HG02623 (cell line): ENCODE measurements at regions not wholly inside any gene's neighbourhood (a gene's known extent, or its start where the extent isn't known, plus 50 kb on each side); places are given as distances from the start of the nearest gene placed in this dataset.

Source experiments
- ATAC-seq: cut with Tn5 transposase; IDR thresholded peaks from one replicate; pipeline ENCODE4 v1.9.1; 2021; ENCODE audit warnings: moderate library complexity; ENCODE audit not compliant: unreplicated experiment

- no peak for ATAC-seq
These were observed 55.9 kb downstream of the ZBTB18 start for GRCh38 chr1:244106837-244107493.

GRCh38 chr1:244111027-244111426 lies 59.9 kb downstream of the ZBTB18 start:
- ATAC-seq, result no peak

- ATAC-seq, result no peak
These were observed 61.0 kb downstream of the ZBTB18 start for GRCh38 chr1:244112041-244112440.

GRCh38 chr1:244112636-244113035 lies 61.6 kb downstream of the ZBTB18 start:
- ATAC-seq, result no peak

- no peak for ATAC-seq
These were observed 62.6 kb downstream of the ZBTB18 start for GRCh38 chr1:244113532-244114320.

- ATAC-seq, result no peak
These were observed 63.8 kb downstream of the ZBTB18 start for GRCh38 chr1:244114892-244115291.

GRCh38 chr1:244116946-244117345 lies 65.9 kb downstream of the ZBTB18 start:
- ATAC-seq, result no peak

- no peak for ATAC-seq
These were observed 67.2 kb downstream of the ZBTB18 start for GRCh38 chr1:244118109-244118761.

- no peak for ATAC-seq
These were observed 77.7 kb downstream of the ZBTB18 start for GRCh38 chr1:244128591-244129383.

- ATAC-seq, result no peak
These were observed 86.2 kb downstream of the ZBTB18 start for GRCh38 chr1:244137276-244137675.

GRCh38 chr1:244137725-244138124 lies 86.6 kb downstream of the ZBTB18 start:
- ATAC-seq, result no peak

- ATAC-seq, result no peak
These were observed 87.3 kb downstream of the ZBTB18 start for GRCh38 chr1:244138399-244138798.

GRCh38 chr1:244139655-244140054 lies 88.6 kb downstream of the ZBTB18 start:
- no peak for ATAC-seq

- no peak for ATAC-seq
These were observed 89.3 kb downstream of the ZBTB18 start for GRCh38 chr1:244140420-244140819.

GRCh38 chr1:244144053-244144452 lies 93.0 kb downstream of the ZBTB18 start:
- no peak for ATAC-seq

- ATAC-seq, result no peak
These were observed 99.0 kb downstream of the ZBTB18 start for GRCh38 chr1:244150071-244150470.

- no peak for ATAC-seq
These were observed 99.6 kb downstream of the ZBTB18 start for GRCh38 chr1:244150665-244151064.

GRCh38 chr1:244151537-244151936 lies 100.5 kb downstream of the ZBTB18 start:
- ATAC-seq, result no peak

- no peak for ATAC-seq
These were observed 103.4 kb downstream of the ZBTB18 start for GRCh38 chr1:244154508-244154871.

GRCh38 chr1:244154872-244155531 lies 103.9 kb downstream of the ZBTB18 start:
- ATAC-seq, result no peak

- no peak for ATAC-seq
These were observed 104.6 kb downstream of the ZBTB18 start for GRCh38 chr1:244155661-244156060.
